Frontal cortex (tissue), 3 donors: ENCODE measurements at regions not wholly inside any gene's neighbourhood (a gene's known extent, or its start where the extent isn't known, plus 50 kb on each side); places are given as distances from the start of the nearest gene placed in this dataset.

Source experiments
- DNase-seq, 2 donors: peaks; one replicate each; pipeline ENCODE4 v3.0.0; 2012; ENCODE audit warnings: low spot score in 2 of 2
- FAIRE-seq: peaks from 2 replicates; lab custom pipeline; 2012; peaks lifted over from hg19 to GRCh38; lab: Jason Lieb, UNC
- donor health status: control.
- donor health status: control.
- donor health status: control.

DNA sequence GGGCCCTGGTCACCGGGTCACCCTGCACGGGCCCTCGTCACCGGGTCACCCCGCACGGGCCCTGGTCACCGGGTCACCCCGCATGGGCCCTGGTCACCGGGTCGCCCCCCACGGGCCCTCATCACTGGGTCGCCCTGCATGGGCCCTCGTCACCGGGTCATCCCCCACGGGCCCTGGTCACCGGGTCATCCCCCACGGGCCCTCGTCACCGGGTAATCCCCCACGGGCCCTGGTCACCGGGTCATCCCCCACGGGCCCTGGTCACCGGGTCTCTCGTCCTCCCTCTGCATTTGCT lies 77.6 kb downstream of the RIPK4 start:
- DNase-seq, result no peak
- no peak for FAIRE-seq

DNA sequence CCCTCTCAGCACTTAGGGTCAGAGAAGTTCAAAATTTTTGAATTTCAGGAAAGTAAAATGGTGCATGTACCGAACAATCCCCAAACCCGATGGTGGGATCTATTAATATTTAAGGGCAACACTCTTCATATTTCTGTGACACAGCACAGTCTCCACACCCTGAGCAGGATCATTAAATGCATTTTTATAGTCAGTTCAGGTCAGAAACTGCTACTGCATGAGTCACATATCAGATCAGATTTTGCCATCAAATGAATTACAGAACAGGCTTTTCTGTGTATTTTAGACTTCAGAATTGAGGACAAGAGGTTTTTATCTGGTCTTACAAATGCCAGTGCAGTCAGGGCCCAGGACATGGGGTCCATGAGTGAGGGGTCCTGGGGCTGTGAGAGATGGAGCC lies 79.2 kb downstream of the RIPK4 start:
- DNase-seq (no peak), FAIRE-seq (no peak)

DNA sequence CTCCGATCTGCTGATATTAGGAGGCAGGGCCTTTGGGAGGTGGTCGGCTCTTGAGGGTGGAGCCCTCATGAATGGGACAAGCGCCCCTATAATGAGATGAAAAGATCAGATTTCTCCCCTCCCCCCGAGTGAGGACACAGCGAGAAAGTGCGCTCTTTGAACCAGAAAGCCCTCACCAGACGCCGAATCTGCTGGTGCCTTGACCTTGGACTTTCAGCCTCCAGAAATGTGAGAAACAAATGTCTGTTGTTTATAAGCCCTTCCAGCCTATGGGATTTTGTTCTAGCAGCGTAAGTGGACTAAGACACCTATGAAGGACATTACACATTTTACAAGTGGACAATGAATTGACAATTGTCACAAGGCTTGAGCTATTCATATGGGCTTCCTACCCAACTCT lies 80.2 kb downstream of the RIPK4 start:
- DNase-seq, result no peak
- no peak for FAIRE-seq

DNA sequence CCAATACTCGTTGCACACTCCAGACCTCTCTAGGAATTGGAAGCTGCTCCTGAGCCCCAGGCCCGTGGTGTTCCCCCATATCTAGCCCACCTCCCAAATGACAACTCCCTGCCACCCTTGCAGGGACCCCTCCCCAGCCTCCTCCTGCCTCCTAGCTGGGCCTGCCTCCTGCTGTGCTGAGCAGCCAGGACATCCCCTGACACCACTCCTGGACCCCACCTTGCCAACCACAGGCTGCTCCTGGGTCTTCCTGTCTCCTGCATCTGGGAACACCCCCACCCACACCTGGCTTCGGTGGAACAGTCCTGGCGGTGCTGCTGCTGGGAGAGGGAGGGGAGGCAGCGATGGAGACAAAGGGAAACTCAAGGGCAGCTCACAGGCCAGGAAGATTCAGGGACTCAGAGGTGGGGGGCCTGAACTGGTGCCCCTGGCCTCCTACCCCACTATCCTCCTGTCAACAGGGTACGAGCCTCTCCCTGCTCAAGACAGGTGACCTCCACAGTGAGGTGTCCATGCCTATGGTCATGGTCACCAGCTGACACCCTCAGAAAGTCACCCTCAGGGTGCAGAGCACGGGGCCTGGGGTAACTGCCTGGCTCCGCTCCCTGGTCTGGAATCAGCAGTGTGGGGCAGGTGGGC lies 81.2 kb downstream of the RIPK4 start:
- DNase-seq (no peak), FAIRE-seq (no peak)

DNA sequence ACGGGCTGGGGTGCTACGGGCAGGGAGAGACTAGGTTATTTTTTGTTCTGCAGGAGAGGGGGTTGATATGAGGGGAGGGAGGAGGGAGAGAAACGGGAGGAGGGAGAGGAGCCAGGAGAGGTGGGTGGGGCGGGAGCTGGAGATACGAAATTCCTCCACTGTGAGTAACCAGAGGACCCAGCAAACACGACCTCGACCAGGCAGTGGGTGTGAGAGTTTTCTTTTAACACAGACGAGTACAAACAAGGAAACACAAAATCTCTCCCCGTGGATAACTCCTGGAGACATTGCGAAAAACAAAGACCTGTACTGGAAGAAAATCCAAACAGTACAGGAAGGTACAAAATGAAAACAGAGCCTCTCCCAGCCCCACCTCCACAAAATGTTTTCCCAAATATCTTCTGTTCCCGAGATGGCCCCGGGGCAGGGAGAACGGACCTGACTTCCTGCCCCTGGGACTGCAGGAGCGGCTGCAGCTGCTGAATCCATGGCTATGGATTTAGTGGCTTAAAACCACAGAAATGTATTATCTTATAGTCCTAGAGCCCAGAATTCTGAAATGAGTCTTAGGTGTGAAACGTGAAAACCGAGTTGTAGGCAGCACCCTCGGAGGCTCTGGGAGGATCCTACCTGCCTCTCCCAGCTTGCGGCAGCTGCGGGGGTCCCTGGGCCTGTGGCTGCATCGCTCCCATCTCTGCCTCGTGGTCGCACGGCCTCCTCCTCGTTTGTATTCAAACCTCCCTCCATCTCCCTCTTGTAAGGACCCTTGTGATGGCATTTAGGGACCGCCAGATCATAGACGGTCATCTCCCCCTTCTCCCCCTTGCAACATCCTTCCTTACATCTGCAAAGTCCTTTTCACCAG lies 82.2 kb downstream of the RIPK4 start:
- no peak for FAIRE-seq
- no peak for DNase-seq

DNA sequence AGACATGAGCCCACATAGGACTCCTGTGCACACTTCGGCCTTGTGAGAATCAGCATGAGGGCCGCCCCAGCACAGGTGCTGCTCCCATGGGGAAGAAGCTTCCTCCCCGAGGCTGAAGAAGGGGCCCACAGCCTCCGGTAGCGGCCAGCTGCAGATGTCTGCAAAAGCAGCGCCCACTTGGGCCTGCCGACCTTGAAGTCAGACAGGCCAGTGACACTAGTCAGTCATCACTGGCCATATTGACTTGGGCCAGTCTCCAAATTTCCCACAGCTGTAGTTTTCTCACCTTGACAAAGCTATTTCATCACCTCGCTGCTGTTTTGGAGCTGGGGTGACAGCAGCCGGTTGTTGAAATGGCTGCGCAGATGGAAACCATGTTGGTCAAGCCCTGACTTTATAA lies 83.0 kb downstream of the RIPK4 start:
- FAIRE-seq, result no peak
- no peak for DNase-seq

DNA sequence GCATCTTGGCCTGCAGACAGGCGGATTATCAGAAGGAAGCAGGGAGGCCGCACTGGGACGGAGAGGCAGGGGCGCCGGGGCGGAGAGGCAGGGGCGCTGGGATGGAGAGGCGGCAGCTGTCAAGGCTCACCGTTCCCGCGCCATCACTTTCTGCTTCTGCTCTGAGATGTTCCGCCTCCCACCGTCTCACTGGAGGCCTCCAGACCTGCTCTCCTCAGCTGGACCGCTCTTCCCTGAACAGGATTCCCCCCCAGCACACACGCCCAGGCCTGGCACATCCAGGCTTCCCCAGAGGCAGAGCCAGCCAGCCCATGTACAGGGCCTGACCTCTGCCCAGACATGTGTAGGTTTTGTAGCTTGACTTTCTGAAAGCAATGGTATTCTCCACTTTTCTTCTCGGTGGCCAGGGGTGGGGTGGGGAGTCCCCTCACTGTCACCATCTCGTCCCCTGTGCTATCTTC lies 84.1 kb downstream of the RIPK4 start:
- DNase-seq (no peak), FAIRE-seq (no peak)

DNA sequence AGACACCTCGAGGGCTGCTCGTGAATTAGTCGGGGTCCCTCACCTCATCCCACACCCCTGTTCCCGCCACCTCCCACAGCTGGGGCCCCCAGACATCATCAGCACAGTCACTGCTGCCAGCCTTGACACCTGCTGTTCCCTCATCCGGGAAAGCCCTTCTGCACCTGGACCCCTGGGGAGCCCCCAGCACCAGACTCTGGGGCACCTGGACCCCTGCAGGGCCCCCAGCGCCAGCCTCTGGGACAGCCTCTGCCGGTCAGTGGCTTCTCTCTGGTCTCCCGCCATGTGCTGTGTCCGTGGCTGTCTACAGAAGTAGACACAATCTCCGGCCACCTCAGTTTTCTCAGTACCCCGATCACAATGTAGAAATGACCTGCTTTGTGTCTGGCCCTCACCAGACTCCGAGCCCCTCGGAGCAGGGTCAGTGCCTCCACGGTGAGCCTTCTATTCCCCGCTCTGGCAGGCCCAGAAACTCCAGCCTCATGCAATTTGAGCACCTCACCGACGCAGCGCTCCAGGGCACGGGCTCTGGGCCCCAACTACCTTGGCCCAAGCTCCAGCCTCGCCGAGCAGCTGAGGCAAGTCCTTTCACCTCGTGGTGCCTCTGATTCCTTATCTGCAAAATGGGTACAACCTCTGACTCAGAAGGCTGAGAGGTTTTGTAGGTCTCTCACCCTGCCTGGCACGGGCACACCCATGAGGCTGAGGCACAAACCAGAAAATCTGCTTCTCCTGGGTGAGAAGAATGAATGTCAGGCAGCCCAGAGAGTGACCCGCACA lies 84.7 kb downstream of the RIPK4 start:
- DNase-seq (no peak), FAIRE-seq (no peak)

DNA sequence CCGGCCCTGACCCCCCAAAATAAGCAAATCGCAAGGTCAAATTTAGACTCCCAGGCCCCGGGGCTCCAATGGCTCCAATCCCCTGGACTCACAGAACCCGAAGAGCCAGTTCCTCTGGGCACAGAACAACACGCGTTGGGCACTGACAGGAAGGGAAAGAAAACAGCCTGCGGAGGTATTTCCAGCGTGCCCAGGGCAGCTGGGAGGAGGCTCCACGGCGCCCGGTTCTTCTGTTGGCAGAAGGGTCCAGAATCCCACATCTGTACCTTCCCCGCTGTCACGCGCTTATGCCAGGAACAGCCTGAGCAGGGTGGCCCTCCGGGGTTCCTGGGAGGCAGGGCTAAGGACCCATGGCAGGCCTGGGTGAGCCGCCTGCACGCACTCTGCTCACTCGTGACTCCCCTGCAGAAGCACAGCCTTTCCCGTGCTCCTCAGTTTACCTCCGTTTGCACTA lies 85.5 kb downstream of the RIPK4 start:
- FAIRE-seq, result no peak
- no peak for DNase-seq

DNA sequence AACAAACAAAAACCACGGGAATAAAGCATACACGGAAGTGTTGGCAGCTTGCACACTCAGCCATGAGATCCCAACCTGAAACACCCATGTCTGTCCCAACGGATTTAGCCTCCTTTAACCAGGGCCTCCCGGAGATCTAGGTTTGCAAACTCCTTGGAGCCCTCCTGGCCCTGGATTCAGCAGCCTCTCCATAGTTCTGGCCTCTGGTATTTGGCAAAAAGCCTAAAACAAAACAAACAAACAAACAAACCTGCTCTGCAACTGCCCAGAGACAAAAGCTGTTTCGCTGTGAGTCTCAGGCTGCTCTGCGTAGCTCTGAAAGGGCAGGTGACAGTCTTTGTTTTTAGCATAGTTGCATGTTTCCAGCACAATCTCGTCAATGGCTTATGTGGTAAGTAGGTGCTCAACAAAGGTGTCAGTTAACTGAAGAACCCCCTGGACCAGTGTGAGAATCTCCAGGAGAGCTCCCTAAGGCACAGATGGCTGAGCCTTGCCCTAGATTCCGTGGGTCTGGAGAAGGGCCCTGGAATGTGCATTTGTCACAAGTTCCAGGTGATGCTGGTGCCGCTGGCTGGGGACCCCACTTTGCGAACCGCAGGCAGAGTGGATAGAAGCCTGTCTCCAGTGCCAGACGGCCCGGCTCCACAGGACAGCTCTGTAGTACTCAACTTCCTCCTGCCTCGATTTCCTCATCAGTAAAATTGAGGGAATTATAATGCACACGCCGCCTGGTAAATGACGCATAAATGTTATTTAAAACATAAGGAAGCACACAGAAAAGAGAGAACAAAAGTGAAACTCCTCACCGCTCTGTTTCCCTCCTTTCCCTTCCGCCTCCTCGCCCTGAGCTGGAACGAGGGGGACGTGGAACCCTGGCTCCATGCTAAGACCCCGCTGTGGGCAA lies 86.2 kb downstream of the RIPK4 start:
- DNase-seq (no peak), FAIRE-seq (no peak)

DNA sequence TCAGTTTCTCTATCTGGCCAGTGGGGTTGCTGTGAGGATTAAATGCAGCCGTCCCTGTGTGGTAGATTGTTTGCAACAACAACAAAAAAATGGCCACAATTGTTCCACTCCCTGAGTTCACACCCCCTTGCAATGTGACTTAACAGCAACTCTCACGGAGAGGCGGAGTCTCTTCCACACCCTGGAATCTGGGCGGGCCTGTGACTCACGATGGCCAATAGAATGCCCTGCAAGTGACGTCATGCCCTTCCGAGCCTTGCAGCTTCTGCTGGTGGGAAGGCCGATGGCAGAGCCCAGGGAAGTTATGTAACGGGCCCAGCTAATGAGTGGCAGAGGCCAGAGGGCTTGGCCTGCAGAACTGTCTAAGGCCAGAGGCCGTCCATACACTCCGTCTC lies 87.9 kb downstream of the RIPK4 start:
- DNase-seq (peak; percentile 50 to 70), FAIRE-seq (no peak)

DNA sequence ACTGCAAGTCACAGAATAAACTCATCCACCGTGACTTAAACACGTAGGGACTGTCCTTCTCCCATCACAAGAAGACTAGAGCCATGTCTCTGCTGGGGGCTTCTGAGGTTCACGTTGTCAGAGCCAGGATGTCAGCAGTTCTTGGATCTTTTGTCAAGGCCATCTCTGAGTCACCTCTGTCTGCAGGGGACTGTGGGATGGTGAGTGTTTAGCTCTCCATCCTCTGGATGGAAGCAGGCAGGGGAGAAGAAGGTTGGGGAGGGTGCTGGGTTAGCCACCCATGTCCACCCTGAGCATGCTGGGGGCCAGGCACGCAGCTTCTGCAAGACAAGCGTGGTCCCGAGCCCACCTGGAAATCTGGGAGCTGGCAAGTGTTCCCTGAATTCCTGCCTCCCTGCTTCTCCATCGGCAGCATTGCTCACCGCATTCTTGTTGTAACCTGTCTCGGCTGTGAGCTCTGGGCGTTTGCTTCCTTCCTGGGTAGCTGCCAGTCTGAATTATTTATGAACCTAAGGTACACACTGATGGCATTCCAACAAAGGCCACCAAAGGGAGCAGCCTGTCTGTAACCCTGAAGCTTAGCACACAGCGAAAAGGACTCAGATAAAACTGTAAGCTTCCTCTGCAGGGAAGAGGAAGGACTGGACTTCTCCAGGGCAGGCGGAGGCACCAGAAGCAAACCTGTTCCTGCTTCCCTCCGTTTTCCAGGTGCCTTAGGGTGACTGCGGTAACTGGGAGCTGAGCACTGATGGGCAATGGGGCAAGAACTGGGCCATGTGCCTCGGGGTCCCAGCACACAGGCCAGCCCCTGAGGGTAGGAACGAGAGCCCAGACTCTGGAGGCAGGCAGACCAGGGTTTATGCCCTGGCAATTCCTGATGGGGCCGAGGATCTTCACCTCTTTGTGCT lies 88.6 kb downstream of the RIPK4 start:
- FAIRE-seq (no peak), DNase-seq (no peak)

DNA sequence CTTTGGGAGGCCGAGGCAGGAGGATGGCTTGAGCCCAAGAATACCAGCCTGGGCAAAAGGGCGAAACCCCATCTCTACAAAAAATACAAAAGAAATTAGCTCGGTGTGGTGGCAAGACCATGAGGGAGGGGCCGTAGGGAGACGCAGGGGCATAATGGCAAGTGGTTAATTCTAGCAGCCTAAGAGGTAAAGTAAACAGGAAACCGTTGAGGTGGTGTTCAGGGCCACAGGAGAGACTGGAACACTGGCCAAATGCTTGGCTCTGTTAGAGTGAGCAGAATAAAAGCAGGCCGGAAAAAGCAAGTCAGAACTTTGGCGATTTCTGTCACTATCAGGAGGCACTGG lies 89.2 kb downstream of the RIPK4 start:
- DNase-seq (no peak), FAIRE-seq (no peak)

DNA sequence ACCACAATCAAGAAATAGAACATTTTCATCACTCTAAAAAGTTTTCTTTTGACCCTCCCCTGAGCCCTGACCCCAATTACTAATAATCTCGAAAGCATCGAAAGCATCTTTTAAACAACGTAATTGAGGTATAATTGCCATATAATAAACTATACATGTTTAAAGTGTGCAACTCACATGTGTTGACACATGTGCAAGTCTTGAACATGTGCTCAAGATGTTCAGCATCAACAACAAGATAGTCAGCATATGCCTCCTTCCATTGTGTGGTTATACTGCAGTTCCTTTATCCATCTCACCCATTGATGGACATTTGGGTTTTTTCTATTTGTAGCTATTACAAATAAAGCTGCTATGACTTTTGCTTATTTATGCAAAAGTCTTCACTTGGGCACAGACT lies 90.7 kb downstream of the RIPK4 start:
- FAIRE-seq (no peak), DNase-seq (no peak)

DNA sequence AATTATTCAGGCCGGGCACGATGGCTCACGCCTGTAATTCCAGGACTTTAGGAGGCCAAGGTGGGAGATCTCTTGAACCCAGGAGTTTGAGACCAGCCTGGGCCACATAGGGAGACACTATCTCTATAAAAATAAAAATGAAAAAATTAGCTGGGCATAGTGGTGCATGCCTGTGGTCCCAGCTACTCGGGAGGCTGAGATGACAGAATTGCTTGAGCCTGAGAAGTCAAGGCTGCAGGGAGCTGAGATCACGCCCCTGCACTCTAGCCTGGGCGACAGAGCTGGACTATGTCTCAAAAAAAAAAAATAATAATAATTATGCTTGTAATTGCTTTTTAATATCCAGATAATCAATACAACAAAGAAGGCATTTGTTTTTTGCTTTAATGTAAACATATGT lies 91.3 kb downstream of the RIPK4 start:
- no peak for DNase-seq
- FAIRE-seq, result no peak

DNA sequence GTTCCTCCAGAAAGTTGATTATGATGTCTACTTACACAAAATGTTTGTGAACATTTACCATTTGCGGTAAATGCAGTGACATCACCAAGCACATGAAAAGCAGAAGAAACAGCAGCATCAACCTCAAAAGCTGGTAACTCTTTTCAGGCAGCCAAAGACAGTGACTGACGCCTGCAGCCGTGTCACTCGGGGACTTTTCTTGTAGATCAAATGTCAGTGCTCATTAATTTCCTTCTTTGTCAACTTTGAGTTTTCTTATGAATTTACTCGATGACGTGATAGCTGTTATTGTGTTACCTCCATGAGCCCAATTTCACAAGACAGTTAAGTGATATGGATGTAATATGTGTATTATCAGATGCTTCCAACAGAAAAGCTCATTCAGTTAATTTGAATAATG lies 92.5 kb downstream of the RIPK4 start:
- DNase-seq, result no peak
- no peak for FAIRE-seq

DNA sequence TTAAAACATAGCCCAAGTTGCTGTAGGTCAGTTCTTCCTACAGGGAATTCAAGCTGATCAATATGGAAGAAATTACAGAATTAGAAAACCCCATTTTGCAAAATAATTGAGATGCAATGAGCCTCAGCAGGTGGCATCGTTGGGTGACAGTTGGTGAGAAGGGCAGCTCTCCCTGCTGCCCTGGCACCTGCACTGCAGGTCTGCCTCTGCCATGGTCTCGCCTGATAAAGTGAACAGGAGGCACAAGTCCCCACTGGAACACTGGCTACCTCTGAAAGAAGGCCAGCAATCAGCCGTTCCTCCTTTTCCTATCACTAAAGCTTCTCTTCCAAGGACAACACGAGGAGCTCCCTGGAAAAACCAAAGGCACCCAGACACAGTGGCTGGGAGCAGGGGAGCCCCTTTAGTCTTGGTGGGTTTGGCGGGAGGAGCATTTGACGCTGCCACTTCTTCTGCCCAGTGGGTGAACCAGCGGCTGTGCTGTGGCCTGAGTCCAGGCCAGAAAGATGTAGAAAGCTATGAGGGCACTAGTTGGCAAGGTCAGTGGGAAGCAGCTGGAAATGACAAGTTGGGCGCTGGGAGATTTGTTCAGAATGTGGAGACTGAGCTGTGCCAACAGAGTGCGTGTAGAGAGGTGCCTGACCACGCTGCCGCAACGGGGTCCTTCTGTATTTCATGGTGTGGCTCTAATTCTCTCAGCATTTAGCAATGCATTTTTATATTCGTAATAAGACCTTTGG lies 93.1 kb downstream of the RIPK4 start:
- FAIRE-seq, result no peak
- no peak for DNase-seq

DNA sequence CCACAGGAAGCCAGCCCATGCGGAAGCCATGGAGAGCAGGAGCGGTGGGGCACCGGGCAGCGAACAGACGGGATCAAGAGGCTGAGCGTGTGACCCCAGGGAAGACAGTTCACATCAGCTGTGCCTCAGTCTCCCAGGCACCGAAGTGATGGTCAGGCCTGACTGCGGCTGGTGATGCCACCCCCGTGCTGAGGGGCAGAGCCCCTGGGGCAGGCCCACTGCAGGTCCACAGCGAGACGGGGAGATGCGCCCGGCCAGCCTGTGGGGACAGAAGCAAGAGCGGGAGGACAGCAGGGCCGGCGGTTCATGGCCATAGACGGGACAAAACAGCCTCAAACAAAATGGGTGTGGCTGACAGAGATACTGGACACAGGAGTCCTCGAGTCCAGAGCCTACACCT lies 93.8 kb downstream of the RIPK4 start:
- DNase-seq (no peak), FAIRE-seq (no peak)
